Limb (tissue), 2 donors: ENCODE measurements at regions not wholly inside any gene's neighbourhood (a gene's known extent, or its start where the extent isn't known, plus 50 kb on each side); places are given as distances from the start of the nearest gene placed in this dataset.

ENCODE experiments used
- DNase-seq, 2 donors: peaks; one replicate each; pipeline ENCODE4 v3.0.0-alpha.2; 2016; ENCODE audit errors: extremely low spot score in 2 of 2

DNA sequence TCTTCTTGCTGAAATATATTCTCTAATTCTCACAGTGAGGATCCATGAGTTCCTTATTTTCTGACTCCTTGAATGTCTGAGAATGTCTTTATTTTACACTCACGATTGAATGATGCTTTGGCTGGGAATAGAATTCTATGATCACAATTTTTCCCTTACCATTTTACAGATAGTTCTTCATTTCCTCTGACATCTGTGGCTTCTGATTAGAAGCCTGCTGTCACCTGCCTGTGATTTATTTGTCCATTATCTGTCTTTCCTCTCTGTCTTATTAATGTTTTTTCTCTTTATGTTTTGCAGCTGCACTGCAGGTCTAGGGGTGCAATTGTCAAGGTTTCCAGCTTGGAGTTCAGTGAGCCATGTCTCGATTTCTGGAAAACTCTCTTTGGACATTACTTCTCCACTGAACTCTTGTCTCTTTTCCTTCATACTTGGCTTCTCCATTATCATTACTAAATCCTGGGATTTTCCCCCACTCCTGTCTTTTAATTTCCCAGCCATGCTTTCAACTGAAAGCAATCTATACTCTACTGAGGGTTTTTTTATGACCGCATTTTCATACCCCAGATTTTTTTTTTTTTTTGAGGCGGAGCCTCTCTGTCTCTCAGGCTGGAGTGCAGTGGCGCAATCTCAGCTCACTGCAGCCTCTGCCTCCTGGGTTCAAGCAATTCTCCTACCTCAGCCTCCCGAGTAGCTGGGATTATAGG lies 85.8 kb upstream of the PRNP start:
- DNase-seq, result no peak

DNA sequence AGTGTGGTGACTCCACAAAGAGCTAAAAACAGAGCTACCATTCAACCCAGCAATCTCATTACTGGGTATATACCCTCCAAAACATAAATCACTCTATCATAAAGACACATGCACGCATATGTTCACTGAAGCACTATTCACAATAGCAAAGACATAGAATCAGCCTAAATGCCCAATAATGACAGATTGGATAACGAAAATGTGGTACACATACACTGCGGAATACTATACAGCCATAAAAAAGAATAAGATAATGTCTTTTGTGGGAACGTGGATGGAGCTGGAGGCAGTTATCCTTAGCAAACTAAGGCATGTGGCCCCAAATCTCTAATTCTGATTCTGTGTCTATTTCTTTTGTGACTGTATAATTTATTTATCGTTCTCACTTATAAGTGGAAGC lies 89.0 kb upstream of the PRNP start:
- no peak for DNase-seq

DNA sequence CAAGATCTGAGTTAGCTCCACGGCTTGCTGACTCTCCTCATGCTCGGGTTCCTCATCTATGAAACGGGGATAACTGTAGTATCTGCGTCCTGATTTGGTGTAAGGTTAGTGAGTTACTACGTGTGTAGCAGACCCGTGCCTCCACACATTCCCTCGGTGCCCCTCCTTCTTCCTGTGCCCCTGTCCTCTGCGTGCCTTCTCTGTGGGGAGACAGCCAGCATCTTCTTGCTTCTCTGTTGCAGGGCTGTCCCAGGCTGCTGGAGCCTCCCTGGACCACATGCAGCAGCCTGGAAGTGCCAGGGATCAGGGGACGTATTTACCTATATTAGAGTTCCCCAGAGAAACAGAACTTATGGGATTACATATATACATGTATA lies 93.1 kb upstream of the PRNP start:
- no peak for DNase-seq

DNA sequence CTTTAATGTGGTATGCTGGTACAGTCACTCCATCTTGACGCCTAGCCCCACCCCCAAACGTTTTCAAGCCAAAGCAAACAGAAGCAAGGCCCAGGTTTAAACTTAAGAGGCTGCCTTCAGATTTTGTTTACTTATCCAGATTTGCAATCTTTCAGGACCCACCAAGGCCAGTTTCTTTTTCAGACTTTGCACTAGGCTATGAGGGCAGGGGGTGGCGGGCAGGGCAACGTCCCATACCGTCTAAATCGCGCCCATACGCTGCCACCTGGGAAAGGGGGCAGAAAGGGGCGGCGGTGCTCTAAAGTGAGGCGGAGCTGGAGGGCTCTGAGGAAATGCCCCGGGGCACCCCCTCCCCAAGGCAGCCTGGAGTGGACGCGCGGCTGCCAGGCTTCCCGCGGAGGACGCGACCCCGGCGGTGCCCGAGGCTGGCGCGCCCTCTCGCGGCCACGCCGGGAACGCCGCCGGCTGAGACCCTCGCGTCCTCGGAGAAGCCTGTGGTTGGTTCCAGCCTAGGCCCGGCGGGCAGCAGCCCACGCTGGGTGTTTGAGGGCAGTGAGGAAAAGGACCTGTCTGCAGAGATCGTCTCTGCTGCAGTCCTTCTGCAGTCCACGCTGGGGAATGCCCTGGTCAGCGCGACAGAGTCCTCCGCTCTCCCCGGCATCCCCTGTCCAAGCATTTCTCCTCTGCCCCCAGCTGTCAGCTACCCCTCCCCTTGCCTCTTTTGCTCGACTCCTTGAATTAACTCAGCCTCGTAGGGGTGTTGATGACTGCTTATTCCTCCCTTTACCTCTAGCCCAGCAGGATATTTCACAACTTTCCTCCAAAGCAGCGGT lies 93.7 kb upstream of the PRNP start:
- DNase-seq, result peak; percentile 48 to 81

DNA sequence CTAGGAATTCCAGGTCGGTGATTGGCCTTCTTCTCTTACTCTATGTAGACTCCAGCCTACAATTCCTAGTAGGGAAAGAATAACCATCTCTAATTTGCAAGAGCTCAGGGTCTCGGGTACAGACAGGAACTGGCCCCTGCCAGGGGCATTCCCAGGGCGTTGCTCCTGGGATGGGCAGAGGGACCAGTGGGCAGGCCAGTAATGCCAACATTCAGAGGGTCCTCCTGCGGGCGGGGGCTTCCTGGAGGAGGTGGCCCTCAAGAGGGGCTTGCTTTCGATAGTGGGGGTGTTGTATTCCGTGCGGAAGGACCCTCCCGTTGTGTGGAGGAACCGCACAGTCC lies 94.3 kb upstream of the PRNP start:
- peak in 1 of 2 donors; percentile 35 for DNase-seq

DNA sequence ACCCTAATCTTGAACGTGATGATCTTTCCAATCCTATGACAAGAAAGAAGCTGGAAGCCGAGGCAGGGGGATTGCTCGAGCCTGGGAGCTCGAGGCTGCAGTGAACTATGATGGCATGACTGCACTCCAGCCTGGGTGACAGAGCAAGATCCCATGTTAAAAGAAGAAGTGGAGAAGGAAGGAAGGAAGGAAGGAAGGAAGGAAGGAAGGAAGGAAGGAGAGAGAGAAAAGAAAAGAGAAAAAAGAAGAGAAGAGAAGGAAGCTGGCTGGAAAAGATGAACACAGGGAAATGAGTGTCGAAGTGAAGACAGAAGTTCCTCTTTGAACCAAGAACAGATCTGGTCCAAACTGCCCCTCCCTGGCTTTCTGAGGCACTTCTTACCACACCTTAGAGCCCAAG lies 100.5 kb upstream of the PRNP start:
- DNase-seq, result no peak

DNA sequence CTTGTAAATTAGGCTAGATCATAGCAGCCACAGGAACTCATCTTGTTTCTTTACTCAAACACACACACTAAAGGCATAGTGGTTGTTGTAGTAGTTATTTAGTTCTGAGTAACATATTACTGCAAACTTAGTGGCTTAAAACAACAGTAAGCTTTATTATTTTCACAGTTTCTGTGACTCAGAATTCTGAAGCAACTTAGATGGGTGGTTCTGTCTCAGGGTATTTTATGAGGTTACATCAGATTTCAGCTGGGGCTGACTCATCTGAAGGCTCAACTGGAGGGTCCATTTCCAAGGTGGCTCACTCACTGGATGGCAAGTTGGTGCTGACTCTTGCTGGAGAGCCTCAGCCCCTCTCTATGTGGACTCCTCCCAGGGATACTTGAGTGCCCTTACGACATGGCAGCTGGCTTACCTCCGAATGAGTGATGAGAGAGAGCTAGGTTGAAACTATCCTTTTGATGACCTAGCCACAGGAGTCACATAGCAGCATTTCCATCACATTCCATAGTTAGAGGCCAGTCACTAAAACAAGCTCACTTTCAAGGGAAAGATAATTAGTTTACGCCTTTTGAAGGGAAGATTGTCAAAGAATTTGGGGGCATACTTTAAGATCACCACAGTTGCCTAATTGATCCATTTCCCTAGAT lies 101.0 kb upstream of the PRNP start:
- DNase-seq, result no peak

DNA sequence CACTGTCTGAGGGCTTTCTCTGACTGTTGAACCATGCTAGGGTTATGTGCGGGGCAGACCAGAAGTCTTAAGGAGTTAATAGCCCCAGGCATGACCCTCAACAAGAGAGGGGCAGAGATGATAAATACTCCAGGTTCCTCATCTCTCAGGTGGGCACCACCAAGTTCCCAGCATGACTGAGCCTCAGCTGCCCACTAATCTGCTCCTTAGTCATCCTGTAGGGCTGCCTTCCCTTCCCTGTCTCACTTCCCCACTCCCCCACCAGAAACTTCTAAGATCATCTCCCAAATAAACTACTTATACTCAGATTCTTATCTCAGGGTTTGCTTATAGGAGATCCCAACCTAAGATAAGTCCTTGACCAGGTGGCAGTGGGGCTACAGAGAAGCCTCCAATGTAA lies 101.7 kb upstream of the PRNP start:
- no peak for DNase-seq

DNA sequence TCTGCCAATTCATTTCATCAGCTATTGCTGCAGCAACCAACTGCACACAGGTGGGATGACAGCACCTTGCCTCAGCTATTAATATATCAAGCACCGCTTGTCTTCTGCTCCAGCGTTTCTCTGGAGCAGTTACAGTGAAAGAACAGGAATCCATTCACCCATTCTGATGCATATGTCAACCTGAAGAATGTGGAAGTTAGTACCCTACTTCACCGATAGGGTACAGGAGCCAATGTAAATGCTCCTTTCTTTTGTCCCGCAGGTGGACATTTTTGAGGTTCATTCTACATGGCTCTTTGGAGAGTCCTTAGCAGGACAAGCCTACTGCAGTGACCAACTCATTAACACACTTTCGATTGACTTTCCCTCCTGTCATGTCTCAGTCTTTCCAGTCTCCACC lies 104.4 kb upstream of the PRNP start:
- DNase-seq, result no peak

DNA sequence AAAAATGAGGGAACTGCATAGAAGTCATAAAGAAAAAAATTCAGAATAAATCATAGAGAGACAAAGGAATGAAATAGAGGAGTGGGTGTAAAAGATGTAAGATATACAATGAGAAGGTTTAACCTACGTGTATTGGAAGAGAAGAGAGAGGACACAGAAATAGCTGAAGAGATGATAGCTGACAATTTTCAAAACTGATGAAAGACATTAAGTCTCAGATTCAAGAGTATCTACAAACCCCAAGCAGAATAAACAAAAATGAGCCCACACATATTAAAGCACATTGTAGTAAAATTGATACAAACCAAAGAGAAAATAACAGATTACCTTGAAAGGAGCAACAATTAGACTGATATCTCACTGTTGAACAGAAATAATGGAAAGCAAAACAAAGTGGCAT lies 107.9 kb upstream of the PRNP start:
- DNase-seq, result no peak

DNA sequence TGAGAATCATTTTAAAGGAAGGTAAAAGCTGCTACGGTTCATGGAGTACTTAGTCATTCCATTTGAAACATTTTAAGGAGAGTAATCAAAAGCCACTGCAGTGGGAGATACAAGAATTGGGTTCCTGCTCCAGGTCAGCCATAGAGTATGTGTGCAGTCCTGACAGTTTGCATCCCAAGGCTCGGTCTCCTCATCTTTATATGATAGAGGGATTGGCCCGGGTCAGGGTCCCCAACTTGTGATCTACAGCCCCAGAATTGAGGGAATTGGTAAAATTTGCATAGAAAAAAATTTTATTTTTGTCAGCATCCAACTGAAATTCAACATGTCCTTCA lies 111.9 kb upstream of the PRNP start:
- DNase-seq, result no peak

DNA sequence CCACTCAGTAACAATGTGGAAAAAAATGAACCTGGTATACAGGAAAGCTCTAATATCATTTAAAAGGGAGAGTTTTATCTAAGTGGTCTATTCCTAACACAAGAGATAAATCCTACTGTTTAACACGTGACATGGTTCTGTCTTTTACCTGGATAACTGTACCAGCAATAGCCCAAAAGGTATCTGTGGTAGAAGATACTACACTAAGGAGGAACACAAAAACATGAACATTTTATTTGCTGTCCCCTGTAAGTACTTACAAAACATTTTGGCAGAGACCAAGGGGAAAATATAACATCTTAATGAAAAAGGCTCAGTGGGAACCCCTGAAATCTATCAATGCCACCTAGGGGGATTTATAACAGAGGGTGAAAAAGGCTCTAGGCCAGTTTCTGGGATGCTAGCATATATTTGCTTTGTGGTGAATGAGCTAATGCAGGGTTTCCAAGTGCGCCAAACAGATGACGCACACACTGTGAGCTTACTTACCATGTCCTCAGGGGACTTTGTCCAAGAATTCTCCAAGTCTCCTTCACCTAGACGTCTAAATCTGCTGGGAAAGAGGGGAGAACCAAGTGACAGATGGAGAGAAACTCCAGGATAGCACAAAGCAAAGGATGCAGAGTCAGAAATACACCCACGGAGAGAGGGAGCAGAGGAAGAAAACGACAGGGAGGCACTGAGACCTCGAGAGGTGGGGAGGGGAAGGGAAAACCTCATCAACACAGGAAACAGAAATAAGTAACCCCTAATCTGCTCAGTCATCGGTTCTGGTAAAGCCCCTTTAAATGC lies 112.5 kb upstream of the PRNP start:
- DNase-seq, result peak in 1 of 2 donors; percentile 8

DNA sequence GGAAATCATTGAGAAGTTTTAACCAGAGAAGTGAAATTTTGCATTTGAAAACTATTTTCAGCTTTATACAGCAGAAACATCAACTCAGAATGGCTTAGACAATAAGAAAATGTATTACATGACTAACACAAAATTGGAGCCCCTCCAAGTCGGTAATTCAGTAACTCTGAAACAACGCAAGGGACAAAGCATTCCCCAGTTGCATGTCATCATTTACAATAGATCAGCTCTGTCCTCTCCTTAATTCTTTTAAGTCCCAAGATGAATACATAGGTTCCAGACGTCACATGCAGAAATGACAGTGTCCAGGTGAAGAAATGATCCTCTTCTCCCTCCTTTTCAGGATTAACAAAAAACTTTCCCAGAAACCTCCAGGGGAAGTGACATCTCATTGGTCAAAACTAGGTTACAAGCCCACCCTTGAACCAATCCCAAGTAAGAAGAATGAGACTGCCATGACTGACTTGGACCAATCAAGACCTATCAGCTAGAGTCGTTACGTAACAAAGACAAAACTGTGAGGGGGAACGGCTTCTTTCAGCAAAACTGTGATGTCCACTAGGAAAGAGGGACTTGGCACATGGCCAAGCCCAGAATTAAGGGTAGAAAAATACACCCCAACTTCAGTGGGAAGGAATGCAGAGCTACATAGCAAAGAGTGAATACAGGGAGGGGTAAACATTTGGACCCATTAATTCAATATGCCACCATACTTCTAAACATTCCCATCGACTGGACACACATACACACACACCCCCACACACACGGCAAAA lies 114.3 kb upstream of the PRNP start:
- no peak for DNase-seq

DNA sequence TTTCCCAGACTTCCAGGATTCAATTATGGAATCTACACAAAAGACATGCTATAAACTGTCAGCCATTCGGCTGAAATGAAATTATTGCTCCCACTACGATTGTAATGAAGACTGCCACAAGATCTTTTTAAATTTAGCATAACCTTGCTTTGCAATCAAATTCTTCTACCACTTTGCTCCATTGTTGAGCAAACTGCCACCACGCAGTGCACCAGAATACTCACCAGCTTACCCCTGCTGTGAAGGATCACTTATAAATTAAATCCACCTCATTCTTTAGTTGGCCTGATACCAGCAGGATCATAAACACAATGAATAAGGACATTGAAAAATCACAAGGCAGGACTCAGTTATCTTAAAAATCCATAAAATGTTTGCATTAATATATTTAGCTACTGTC lies 116.4 kb upstream of the PRNP start:
- DNase-seq, result no peak

DNA sequence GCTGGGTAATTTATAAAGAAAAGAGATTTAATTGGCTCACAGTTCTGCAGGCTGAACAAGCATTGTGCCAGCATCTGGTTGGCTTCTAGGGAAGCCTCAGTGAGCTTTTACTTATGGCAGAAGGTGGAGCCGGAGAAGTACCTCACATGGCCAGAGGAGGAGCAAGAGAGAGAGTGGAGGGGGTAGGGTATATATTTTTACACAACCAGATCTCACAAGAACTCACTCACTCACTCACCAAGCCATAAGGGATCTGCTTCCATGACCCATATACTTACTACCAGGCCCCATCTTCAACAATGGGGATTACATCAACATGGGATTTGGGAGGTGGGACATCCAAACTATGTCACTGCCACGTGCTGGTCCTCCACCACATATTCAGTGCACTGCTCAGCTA lies 117.2 kb upstream of the PRNP start:
- no peak for DNase-seq

DNA sequence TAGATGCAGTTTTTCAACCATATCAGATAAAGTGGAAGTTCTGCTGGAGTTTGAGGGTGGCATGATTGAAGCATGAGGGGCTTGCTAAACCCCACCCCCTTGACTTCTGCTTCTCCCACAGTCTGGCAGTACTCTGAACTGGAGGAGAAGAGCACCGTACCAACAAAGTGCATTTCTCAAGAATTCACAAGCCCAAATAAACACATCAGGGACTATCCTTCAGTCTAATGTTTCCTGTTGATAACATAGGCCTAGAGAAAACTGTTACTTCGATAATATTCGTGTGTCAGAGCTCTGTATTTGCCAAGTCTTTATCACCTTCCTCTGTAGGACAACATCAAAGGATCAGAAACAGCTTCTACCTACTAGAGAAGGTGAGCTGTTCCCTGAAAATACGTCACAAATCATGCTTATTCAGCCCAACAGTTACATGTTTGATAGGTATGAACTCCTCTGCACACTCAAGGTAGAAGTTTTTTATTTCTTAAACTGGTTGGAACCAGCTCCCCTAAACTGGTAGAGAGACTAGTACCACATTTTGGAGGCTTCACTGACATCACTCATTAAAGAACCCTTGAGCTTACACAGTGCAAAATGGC lies 117.8 kb upstream of the PRNP start:
- DNase-seq, result no peak

DNA sequence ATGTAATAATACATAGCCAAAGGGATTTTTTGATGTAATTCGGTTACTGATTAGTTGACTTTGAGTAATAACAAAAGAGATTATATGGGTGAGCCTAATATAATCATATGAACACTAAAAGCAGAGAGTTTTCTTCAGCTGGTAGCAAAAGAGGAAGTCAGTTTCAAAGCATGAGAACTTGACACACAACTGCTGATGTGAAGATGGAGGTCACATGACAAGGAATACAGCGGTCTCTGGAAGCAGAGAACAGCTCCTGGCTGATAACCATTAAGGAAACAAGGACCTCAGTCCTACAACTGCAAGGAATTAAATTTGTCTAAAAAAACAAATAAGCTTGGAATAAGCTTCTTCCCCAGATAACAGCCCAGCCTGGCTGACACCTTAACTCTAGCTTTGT lies 119.1 kb upstream of the PRNP start:
- DNase-seq, result no peak

DNA sequence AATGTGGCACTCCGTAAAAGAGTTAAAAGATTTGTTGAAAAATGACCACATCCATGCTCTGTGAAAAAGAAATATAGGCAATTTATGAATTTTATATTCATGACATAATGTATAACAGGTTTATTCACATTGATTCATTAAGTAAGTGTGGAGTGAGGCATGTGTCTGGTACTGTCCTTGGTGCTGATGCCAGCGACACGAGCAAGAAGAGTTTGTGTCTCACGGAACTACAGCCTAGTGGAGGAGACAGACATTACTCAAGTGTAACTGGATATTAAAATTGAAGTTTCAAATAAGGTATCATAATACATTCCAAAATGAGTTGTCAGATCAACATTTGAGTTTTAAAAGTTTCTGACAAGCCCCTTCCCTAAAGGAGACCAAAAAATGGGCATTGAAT lies 122.7 kb upstream of the PRNP start:
- peak; percentile 43 to 50 for DNase-seq

DNA sequence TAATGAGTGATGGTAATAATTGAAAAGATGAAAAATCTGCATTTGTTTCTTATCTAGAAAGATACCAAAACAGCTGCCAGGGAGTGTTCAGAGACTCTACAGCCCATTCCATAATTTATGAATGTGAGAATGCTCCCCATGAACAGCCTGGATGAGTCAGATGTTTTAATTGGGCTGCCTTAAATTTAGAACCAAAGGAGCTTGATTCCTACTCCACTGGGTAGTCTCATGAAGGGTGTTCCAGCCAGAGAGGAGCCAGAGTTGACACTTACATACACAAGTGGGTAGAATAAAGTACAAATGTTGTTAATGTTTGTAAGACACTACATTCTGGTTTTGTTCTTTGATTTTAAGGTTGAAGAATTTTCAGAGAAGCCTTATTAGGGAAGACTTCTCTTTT lies 123.2 kb upstream of the PRNP start:
- DNase-seq, result no peak

DNA sequence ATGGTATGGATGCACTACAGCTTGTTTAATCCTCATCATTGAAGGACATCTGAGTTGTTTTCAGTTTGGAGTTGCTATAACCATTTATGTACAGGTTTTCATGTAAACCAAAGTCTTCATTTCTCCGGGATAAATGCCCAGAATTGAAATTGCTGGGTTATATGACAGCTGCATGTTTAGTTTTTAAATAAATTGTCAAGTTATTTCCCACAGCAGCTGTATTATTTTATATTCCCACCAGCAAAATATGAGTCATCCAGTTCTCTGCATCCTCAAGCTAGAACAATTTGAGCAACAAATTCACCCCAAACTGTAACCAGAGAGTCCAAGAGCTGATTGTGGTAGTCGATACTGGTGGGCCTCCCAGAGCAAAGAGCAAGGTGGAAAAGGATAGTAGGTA lies 125.6 kb upstream of the PRNP start:
- no peak for DNase-seq

DNA sequence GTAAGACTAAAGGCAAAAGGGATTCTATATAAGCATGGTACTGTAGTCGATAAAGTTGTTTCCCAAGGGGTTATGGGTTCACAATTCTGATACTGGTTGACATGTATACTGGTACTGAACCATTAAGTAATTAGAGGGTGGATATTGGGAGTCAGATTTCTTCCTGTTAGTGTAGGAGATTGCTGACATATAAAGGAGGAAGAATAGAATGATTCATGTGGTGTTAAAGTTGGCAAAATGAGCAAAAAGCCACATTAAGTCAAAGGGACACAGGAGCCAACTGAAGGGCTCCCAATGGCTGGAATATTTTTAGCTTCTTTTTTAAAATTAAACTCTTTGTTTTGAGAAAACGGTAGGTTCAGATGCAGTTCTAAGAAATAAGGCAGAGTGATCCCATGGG lies 126.3 kb upstream of the PRNP start:
- no peak for DNase-seq
